Neural crest cell (in vitro differentiated cells): ENCODE measurements at regions not wholly inside any gene's neighbourhood (a gene's known extent, or its start where the extent isn't known, plus 50 kb on each side); places are given as distances from the start of the nearest gene placed in this dataset.

Source experiments
- DNase-seq: peaks from one replicate; pipeline ENCODE4 v3.0.0; 2021; ENCODE audit warnings: low read depth, mixed read lengths, low spot score
- H3K27ac Mint-ChIP-seq: one replicate; pipeline ENCODE4 v1.8.0; 2021; ENCODE audit warnings: mild to moderate bottlenecking, mixed read lengths; ENCODE audit not compliant: unreplicated experiment
- H3K27me3 Mint-ChIP-seq: 2 replicates; pipeline ENCODE4 v1.8.0; 2021; ENCODE audit warnings: low read depth, mild to moderate bottlenecking, mixed read lengths
- H3K36me3 Mint-ChIP-seq: 2 replicates; pipeline ENCODE4 v1.8.0; 2021; ENCODE audit warnings: low read depth, mild to moderate bottlenecking, mixed read lengths
- H3K4me1 Mint-ChIP-seq: 2 replicates; pipeline ENCODE4 v1.8.0; 2021; ENCODE audit warnings: mixed read lengths
- H3K4me3 Mint-ChIP-seq: one replicate; pipeline ENCODE4 v1.8.0; 2021; ENCODE audit warnings: mild to moderate bottlenecking, mixed read lengths
- H3K9me3 Mint-ChIP-seq: 2 replicates; pipeline ENCODE4 v1.8.0; 2021; ENCODE audit warnings: mixed read lengths
- TF ChIP-seq, protein P1 (sequence below): fragments of 200-600 bp; sonication (generic); conservative IDR thresholded peaks from 2 replicates; pipeline ENCODE4 v1.5.0; 2021; ENCODE audit warnings: antibody characterized with exemption, mild to moderate bottlenecking

- Mint-ChIP-seq H3K9me3 (peaks cover 12% of the 10 kb centered on the region), H3K36me3 (peaks cover 2% of the 10 kb centered on the region), H3K4me1 (no peaks in the 10 kb centered on the region), H3K27me3 (no peaks in the 10 kb centered on the region), H3K27ac (no peak overlapping the region), H3K4me3 (no peak overlapping the region)
- TF ChIP-seq, protein P1, sequence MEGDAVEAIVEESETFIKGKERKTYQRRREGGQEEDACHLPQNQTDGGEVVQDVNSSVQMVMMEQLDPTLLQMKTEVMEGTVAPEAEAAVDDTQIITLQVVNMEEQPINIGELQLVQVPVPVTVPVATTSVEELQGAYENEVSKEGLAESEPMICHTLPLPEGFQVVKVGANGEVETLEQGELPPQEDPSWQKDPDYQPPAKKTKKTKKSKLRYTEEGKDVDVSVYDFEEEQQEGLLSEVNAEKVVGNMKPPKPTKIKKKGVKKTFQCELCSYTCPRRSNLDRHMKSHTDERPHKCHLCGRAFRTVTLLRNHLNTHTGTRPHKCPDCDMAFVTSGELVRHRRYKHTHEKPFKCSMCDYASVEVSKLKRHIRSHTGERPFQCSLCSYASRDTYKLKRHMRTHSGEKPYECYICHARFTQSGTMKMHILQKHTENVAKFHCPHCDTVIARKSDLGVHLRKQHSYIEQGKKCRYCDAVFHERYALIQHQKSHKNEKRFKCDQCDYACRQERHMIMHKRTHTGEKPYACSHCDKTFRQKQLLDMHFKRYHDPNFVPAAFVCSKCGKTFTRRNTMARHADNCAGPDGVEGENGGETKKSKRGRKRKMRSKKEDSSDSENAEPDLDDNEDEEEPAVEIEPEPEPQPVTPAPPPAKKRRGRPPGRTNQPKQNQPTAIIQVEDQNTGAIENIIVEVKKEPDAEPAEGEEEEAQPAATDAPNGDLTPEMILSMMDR: no peak
- no peak for DNase-seq
These were observed 333.4 kb downstream of the SH2D4B start for GRCh38 chr10:80871083-80871482.

DNA sequence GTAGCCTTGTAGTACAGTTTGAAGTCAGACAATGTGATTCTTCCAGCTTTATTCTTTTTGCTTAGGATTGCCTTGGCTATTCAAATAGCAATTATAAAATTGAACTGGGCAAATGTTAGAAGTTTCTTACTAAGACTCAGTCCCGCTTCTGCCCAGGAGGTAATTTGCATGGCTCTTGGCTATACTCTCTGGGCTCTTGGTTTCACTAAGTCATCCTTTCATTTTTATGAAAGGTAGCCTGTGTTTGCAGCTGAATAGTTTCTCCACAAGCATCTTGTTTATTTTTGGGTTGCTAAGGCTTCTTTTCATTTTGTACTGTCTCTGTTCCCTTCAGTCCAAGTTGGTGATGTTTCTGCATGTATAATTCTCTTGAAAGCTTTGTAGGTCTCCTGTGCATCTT, 340.6 kb downstream of the SH2D4B start:
- no peak for DNase-seq
- H3K36me3 Mint-ChIP-seq: peaks cover 3% of the 10 kb centered on the region
- H3K27ac Mint-ChIP-seq: peak overlapping the region; percentile 43
- no peaks in the 10 kb centered on the region for H3K4me1 Mint-ChIP-seq
- peaks cover 2% of the 10 kb centered on the region for H3K9me3 Mint-ChIP-seq
- TF ChIP-seq, protein P1: no peak
- no peaks in the 10 kb centered on the region for H3K27me3 Mint-ChIP-seq
- no peak overlapping the region for H3K4me3 Mint-ChIP-seq

DNA sequence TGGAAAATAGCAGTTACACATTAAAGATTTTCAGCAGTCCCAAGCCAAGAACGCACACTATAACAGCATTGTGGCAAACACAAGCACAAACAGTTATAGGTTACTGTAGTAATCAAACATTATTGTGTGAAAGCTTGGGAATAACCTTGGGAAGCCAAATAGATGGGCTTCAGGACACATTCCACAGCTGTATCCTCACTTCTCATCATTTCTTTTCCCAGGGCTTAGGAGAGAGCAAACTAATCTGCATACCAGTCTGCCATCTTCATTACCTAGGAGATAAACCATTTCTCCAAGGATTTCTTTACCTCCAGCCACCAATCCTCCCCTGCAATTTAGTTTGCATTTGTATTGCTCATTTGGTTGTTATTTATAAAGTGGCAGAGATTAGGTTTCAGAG, 352.4 kb downstream of the SH2D4B start:
- DNase-seq: no peak
- Mint-ChIP-seq H3K4me3 (no peak overlapping the region), H3K27ac (no peak overlapping the region), H3K4me1 (peaks cover 11% of the 10 kb centered on the region), H3K36me3 (no peaks in the 10 kb centered on the region), H3K27me3 (peaks cover 13% of the 10 kb centered on the region), H3K9me3 (peaks cover 2% of the 10 kb centered on the region)
- TF ChIP-seq, protein P1: no peak

DNA sequence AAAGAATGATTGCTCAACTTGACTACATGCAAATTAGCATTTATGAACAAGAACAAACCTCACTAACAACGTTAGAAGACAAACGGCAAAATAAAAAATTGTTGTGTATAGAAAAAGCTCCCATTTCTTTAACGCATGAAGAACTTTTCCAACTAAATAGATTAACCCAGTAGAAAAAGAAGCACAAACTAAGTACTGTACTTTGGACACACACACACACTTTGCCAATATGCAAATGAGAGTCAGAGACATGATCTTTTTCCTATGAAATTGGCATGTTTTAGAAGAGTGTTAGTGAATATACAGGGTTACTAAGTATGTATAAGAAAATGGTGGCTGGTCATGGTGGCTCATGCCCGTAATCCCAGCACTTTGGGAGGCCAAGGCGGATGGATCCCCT, 355.6 kb downstream of the SH2D4B start:
- Mint-ChIP-seq H3K27ac (no peak overlapping the region), H3K4me1 (peaks cover 11% of the 10 kb centered on the region), H3K4me3 (no peak overlapping the region), H3K36me3 (no peaks in the 10 kb centered on the region), H3K9me3 (no peaks in the 10 kb centered on the region), H3K27me3 (peaks cover 18% of the 10 kb centered on the region)
- TF ChIP-seq, protein P1: no peak
- DNase-seq: no peak

DNA sequence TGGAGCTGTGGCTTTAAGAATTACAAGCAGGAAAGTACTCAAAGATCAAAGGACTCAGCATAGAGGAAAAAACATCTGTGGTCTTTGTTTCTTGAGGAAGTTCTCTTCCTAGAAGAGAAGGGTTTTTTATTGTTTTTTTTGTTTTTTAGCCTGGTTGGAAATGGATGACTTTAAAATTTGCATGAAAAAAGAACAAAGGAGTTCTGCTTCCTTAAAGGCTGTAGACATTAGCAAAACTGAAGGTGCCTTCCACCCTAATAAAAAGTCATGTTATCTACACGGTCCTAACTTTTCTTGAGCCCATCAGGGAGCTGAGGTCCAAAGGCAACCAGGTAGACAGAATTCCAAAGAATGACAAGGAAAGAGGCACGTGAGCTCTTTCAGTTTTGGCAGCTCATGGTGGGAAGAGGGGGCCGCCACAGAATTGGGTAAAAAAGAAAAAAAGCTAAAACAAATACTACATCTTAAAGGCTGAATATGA, 356.6 kb downstream of the SH2D4B start:
- Mint-ChIP-seq H3K36me3 (no peaks in the 10 kb centered on the region), H3K9me3 (no peaks in the 10 kb centered on the region), H3K4me3 (no peak overlapping the region), H3K27ac (peak overlapping the region; percentile 83), H3K4me1 (peaks cover 11% of the 10 kb centered on the region), H3K27me3 (peaks cover 18% of the 10 kb centered on the region)
- TF ChIP-seq, protein P1: no peak
- no peak for DNase-seq
